T-helper 2 cell (primary cell): ENCODE measurements at regions not wholly inside any gene's neighbourhood (a gene's known extent, or its start where the extent isn't known, plus 50 kb on each side); places are given as distances from the start of the nearest gene placed in this dataset.

Experiments
- DNase-seq, 5 experiments: peaks; one replicate each; pipeline versions ENCODE4 v3.0.0 to v3.0.0-alpha.2; 2012 to 2022

GRCh38 chrX:42094218-42094617 is 170.9 kb upstream of the CASK start:
- no peak for DNase-seq

GRCh38 chrX:42093756-42094155 is 170.4 kb upstream of the CASK start:
- DNase-seq, result peak in 1 of 5 experiments; percentile 34

GRCh38 chrX:42090395-42090794 is 167.0 kb upstream of the CASK start:
- DNase-seq, result peak in 1 of 5 experiments; percentile 57

GRCh38 chrX:42089031-42089430 is 165.7 kb upstream of the CASK start:
- DNase-seq, result no peak

GRCh38 chrX:42087960-42088359 is 164.6 kb upstream of the CASK start:
- DNase-seq, result no peak

- no peak for DNase-seq
Measured at GRCh38 chrX:42085836-42086235, 162.5 kb upstream of the CASK start.

GRCh38 chrX:42079968-42080367 is 156.6 kb upstream of the CASK start:
- no peak for DNase-seq

- DNase-seq, result no peak
Measured at GRCh38 chrX:42077675-42078074, 154.3 kb upstream of the CASK start.

GRCh38 chrX:42075032-42075431 is 151.7 kb upstream of the CASK start:
- no peak for DNase-seq

GRCh38 chrX:42073448-42073847 is 150.1 kb upstream of the CASK start:
- DNase-seq, result no peak

GRCh38 chrX:42070866-42071265 is 147.5 kb upstream of the CASK start:
- DNase-seq, result no peak

- DNase-seq, result no peak
Measured at GRCh38 chrX:42054256-42054655, 130.9 kb upstream of the CASK start.

- DNase-seq, result no peak
Measured at GRCh38 chrX:42050345-42050744, 127.0 kb upstream of the CASK start.

GRCh38 chrX:42047886-42048285 is 124.5 kb upstream of the CASK start:
- no peak for DNase-seq

GRCh38 chrX:42028109-42028508 is 104.8 kb upstream of the CASK start:
- no peak for DNase-seq

GRCh38 chrX:42027367-42028000 is 104.1 kb upstream of the CASK start:
- DNase-seq, result no peak

GRCh38 chrX:42025861-42026260 is 102.5 kb upstream of the CASK start:
- no peak for DNase-seq

GRCh38 chrX:42023122-42023521 is 99.8 kb upstream of the CASK start:
- DNase-seq, result no peak

- DNase-seq, result no peak
Measured at GRCh38 chrX:42022158-42022557, 98.8 kb upstream of the CASK start.

GRCh38 chrX:42021058-42021457 is 97.7 kb upstream of the CASK start:
- no peak for DNase-seq

- DNase-seq, result peak in 1 of 5 experiments; percentile 10
Measured at GRCh38 chrX:42020225-42020624, 96.9 kb upstream of the CASK start.

- no peak for DNase-seq
Measured at GRCh38 chrX:42017971-42018370, 94.6 kb upstream of the CASK start.

GRCh38 chrX:42000836-42001235 is 77.5 kb upstream of the CASK start:
- DNase-seq, result no peak

- DNase-seq, result no peak
Measured at GRCh38 chrX:41984628-41985027, 61.3 kb upstream of the CASK start.

GRCh38 chrX:41982953-41983352 is 59.6 kb upstream of the CASK start:
- no peak for DNase-seq
